Endothelial cell (in vitro differentiated cells): ENCODE measurements at regions not wholly inside any gene's neighbourhood (a gene's known extent, or its start where the extent isn't known, plus 50 kb on each side); places are given as distances from the start of the nearest gene placed in this dataset.

Experiments used
- DNase-seq: peaks from one replicate; pipeline ENCODE4 v3.0.0; 2021; ENCODE audit warnings: low spot score
- H3K27ac Mint-ChIP-seq: one replicate; pipeline ENCODE4 v1.8.0; 2021; ENCODE audit warnings: mixed read lengths, inconsistent platforms; ENCODE audit not compliant: unreplicated experiment
- H3K27me3 Mint-ChIP-seq: one replicate; pipeline ENCODE4 v1.8.0; 2021; ENCODE audit warnings: mild to moderate bottlenecking, moderate library complexity, mixed read lengths, inconsistent platforms; ENCODE audit not compliant: unreplicated experiment
- H3K36me3 Mint-ChIP-seq: one replicate; pipeline ENCODE4 v1.8.0; 2021; ENCODE audit warnings: mild to moderate bottlenecking, low read depth, mixed read lengths, inconsistent platforms; ENCODE audit not compliant: unreplicated experiment
- H3K4me1 Mint-ChIP-seq: one replicate; pipeline ENCODE4 v1.8.0; 2021; ENCODE audit warnings: mild to moderate bottlenecking, mixed read lengths, inconsistent platforms; ENCODE audit not compliant: unreplicated experiment
- H3K4me3 Mint-ChIP-seq: one replicate; pipeline ENCODE4 v1.8.0; 2021; ENCODE audit warnings: mild to moderate bottlenecking, mixed read lengths, inconsistent platforms; ENCODE audit not compliant: unreplicated experiment
- H3K9me3 Mint-ChIP-seq: one replicate; pipeline ENCODE4 v1.8.0; 2021; ENCODE audit warnings: mixed read lengths, inconsistent platforms; ENCODE audit not compliant: unreplicated experiment
- TF ChIP-seq, protein P1 (sequence below): fragments of 200-600 bp; sonication (generic); IDR thresholded peaks from one replicate; pipeline ENCODE4 v1.5.0; 2021; ENCODE audit warnings: antibody characterized with exemption; ENCODE audit not compliant: unreplicated experiment

DNA sequence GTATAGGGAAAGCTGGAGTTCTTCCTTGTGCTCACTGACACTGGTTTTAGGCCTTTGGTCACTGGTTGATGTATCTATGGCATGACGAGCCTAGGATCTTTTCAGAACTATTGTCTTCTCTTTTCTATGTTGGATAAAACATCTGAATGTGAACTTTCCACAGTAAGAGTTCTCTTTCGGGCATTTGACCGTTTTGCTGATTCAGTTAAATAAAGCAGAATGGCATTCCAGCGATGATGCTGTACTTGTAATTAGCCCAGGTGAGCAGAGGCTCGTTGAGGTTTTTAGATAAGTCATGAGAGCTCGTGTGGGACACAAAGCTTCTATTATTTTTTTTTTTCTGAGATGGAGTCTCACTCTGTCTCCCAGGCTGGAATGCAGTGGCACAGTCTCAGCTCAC lies 160.2 kb upstream of the DPP6 start:
- Mint-ChIP-seq H3K36me3 (peaks cover 3% of the 10 kb centered on the region), H3K4me1 (no peaks in the 10 kb centered on the region), H3K27me3 (peaks cover 10% of the 10 kb centered on the region), H3K9me3 (peaks cover 13% of the 10 kb centered on the region), H3K4me3 (no peak overlapping the region), H3K27ac (no peak overlapping the region)
- DNase-seq = no peak
- TF ChIP-seq, protein P1, sequence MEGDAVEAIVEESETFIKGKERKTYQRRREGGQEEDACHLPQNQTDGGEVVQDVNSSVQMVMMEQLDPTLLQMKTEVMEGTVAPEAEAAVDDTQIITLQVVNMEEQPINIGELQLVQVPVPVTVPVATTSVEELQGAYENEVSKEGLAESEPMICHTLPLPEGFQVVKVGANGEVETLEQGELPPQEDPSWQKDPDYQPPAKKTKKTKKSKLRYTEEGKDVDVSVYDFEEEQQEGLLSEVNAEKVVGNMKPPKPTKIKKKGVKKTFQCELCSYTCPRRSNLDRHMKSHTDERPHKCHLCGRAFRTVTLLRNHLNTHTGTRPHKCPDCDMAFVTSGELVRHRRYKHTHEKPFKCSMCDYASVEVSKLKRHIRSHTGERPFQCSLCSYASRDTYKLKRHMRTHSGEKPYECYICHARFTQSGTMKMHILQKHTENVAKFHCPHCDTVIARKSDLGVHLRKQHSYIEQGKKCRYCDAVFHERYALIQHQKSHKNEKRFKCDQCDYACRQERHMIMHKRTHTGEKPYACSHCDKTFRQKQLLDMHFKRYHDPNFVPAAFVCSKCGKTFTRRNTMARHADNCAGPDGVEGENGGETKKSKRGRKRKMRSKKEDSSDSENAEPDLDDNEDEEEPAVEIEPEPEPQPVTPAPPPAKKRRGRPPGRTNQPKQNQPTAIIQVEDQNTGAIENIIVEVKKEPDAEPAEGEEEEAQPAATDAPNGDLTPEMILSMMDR = no peak

DNA sequence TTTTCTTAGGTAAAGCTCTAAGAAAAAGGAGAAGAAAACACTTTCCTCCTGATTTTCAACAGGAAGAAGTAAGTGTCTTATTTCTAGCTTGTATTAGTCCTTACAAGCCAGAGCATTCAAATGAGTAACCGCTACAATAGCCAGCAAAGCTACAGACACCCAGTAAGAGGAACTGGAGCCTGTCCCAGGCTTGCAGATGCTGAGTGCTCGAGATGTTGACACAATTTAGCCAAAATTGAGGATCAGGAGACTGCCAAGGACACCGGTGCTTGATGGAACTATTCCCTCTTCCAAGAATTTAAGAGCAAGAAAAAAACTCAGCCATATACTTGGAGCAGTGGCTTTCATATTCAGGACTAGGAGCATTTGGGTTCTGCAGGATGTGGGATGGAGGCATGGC lies 149.3 kb upstream of the DPP6 start:
- DNase-seq = no peak
- Mint-ChIP-seq H3K36me3 (no peaks in the 10 kb centered on the region), H3K4me3 (no peak overlapping the region), H3K27ac (no peak overlapping the region), H3K4me1 (no peaks in the 10 kb centered on the region), H3K9me3 (peaks cover 17% of the 10 kb centered on the region), H3K27me3 (peaks cover 5% of the 10 kb centered on the region)
- TF ChIP-seq, protein P1 = no peak

DNA sequence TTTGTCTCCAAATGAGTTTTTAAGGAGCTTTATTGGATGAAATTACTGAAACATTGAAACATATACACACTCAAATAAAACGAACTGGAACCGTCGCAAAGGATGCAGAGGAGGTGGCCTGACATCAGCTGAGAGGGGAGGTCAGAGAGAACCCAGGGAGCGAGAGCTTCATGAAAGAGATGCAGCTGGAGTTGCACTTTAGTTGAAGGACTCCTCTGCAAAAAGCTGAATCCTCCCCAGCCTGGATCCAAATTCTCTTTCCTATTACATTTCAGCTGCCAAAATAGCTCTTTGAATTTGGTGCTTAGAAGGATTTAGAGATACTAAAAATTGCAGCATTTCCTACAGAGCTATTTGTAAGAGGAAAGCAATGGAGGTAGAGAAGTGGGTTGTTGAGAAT lies 140.0 kb upstream of the DPP6 start:
- Mint-ChIP-seq H3K36me3 (peaks cover 5% of the 10 kb centered on the region), H3K9me3 (peaks cover 24% of the 10 kb centered on the region), H3K4me3 (no peak overlapping the region), H3K27ac (no peak overlapping the region), H3K4me1 (no peaks in the 10 kb centered on the region), H3K27me3 (no peaks in the 10 kb centered on the region)
- TF ChIP-seq, protein P1 = no peak
- no peak for DNase-seq

DNA sequence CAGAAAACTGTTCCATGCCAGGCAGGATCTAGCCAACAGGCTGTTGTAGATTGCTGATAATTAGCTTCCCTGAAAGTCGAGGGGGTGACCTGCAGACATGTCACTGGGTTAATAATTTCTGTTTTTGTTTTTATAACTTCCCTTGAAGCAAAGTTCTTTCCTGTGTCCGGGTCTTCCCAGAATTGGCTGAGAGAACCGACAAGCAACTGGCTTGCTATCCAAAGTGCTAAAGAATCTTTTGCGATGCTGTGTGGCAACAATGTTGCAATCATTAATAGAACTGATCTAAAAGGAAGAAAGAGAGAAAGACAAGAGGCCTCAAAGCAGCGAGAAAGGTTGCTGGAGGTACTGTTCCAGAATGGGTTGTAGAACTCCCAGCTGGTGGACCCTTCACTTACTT lies 132.1 kb upstream of the DPP6 start:
- no peaks in the 10 kb centered on the region for H3K4me1 Mint-ChIP-seq
- H3K4me3 Mint-ChIP-seq = no peak overlapping the region
- H3K27ac Mint-ChIP-seq = no peak overlapping the region
- TF ChIP-seq, protein P1 = no peak
- peaks cover 2% of the 10 kb centered on the region for H3K27me3 Mint-ChIP-seq
- DNase-seq = no peak
- H3K36me3 Mint-ChIP-seq = peaks cover 5% of the 10 kb centered on the region
- peaks cover 26% of the 10 kb centered on the region for H3K9me3 Mint-ChIP-seq

DNA sequence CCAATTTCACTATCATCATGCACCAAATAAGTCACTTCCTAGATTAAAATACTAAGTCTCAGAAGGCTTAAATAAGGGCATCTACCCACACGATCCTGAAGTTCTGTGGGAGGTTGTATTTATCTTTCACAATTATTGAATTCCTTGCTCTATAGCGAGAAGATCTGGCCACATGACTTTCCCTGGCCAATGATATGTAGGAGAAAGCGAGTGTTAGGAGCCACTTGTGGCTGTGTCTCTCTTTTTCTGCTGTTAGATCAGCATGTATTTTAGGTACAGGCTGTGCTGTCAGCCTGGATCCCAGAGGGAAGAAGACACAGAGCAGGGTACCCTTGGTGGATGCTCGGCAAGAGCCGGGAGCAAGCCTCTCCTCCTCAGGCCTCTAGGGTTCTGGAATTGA lies 131.3 kb upstream of the DPP6 start:
- H3K27ac Mint-ChIP-seq = no peak overlapping the region
- TF ChIP-seq, protein P1 = no peak
- H3K9me3 Mint-ChIP-seq = peaks cover 28% of the 10 kb centered on the region
- no peak overlapping the region for H3K4me3 Mint-ChIP-seq
- H3K36me3 Mint-ChIP-seq = peaks cover 5% of the 10 kb centered on the region
- no peak for DNase-seq
- H3K27me3 Mint-ChIP-seq = peaks cover 2% of the 10 kb centered on the region
- H3K4me1 Mint-ChIP-seq = no peaks in the 10 kb centered on the region
